GM23338 (cell line): ENCODE measurements at regions not wholly inside any gene's neighbourhood (a gene's known extent, or its start where the extent isn't known, plus 50 kb on each side); places are given as distances from the start of the nearest gene placed in this dataset.

Experiments used
- ATAC-seq: fragments of 200-7000 bp; cut with Tn5 transposase; 3 replicates; pipeline ENCODE4 v1.9.1; 2020
- DNase-seq: peaks from one replicate; pipeline ENCODE4 v3.0.0-alpha.2; 2015; ENCODE audit warnings: low spot score
- H2AFZ ChIP-seq: fragments of 200-600 bp; sonication (generic); 2 replicates; pipeline ENCODE4 v1.8.0; 2016; ENCODE audit warnings: antibody characterized with exemption, mild to moderate bottlenecking, moderate library complexity
- H3F3A ChIP-seq: fragments of 200-600 bp; sonication (generic); replicated peaks from 2 replicates; pipeline ENCODE4 v1.8.0; 2017; ENCODE audit warnings: antibody characterized with exemption, mixed run types, low read depth
- H3K27ac ChIP-seq: fragments of 200-600 bp; sonication (generic); 2 replicates; pipeline ENCODE4 v1.6.1; 2016; ENCODE audit warnings: low read depth
- H3K27me3 ChIP-seq: fragments of 200-600 bp; sonication (generic); 2 replicates; pipeline ENCODE4 v1.8.0; 2016; ENCODE audit warnings: mild to moderate bottlenecking, mixed run types, moderate library complexity; ENCODE audit not compliant: insufficient read depth
- H3K36me3 ChIP-seq: fragments of 200-600 bp; sonication (generic); 2 replicates; pipeline ENCODE4 v1.8.0; 2016; ENCODE audit warnings: mild to moderate bottlenecking; ENCODE audit not compliant: insufficient read depth
- H3K4me1 ChIP-seq: fragments of 200-600 bp; sonication (generic); 2 replicates; pipeline ENCODE4 v1.8.0; 2016; ENCODE audit warnings: mild to moderate bottlenecking, moderate library complexity; ENCODE audit not compliant: insufficient read depth
- H3K4me2 ChIP-seq: fragments of 200-600 bp; sonication (generic); 2 replicates; pipeline ENCODE4 v1.7.1; 2017; ENCODE audit warnings: mixed run types
- H3K4me3 ChIP-seq: fragments of 200-600 bp; sonication (generic); 2 replicates; pipeline ENCODE4 v1.6.1; 2016; ENCODE audit warnings: mixed run types
- H3K79me2 ChIP-seq: fragments of 200-600 bp; sonication (generic); replicated peaks from 2 replicates; pipeline ENCODE4 v1.8.0; 2017; ENCODE audit warnings: mild to moderate bottlenecking; ENCODE audit not compliant: insufficient read depth
- H3K9me2 ChIP-seq: fragments of 200-600 bp; sonication (generic); 2 replicates; pipeline ENCODE4 v1.8.0; 2017; ENCODE audit not compliant: insufficient read depth
- H4K20me1 ChIP-seq: fragments of 200-600 bp; sonication (generic); replicated peaks from 2 replicates; pipeline ENCODE4 v1.8.0; 2017; ENCODE audit warnings: mild to moderate bottlenecking; ENCODE audit not compliant: insufficient read depth
- H3K27ac Mint-ChIP-seq: 2 replicates; pipeline ENCODE4 v1.8.0; 2020; ENCODE audit warnings: inconsistent platforms, mild to moderate bottlenecking, moderate library complexity, mixed read lengths
- H3K27me3 Mint-ChIP-seq: 3 replicates; pipeline ENCODE4 v1.8.0; 2022; ENCODE audit warnings: low read depth, mild to moderate bottlenecking, moderate library complexity, mixed read lengths, inconsistent platforms; ENCODE audit not compliant: insufficient read depth, poor library complexity
- H3K36me3 Mint-ChIP-seq: 3 replicates; pipeline ENCODE4 v1.8.0; 2021; ENCODE audit warnings: low read depth, mild to moderate bottlenecking, inconsistent platforms, moderate library complexity, mixed read lengths
- H3K4me1 Mint-ChIP-seq: 3 replicates; pipeline ENCODE4 v1.8.0; 2020; ENCODE audit warnings: mild to moderate bottlenecking, inconsistent platforms, mixed read lengths
- H3K4me3 Mint-ChIP-seq: 3 replicates; pipeline ENCODE4 v1.8.0; 2021; ENCODE audit warnings: moderate library complexity, mild to moderate bottlenecking, inconsistent platforms, mixed read lengths
- H3K9me3 Mint-ChIP-seq: 3 replicates; pipeline ENCODE4 v1.8.0; 2020; ENCODE audit warnings: moderate library complexity, mild to moderate bottlenecking, inconsistent platforms, mixed read lengths
- CREB1 ChIP-seq: fragments of 250-450 bp; sonication (Bioruptor Pico); IDR thresholded peaks from 2 replicates; pipeline ENCODE4 v1.5.0; 2020; ENCODE audit warnings: low read depth, mild to moderate bottlenecking, moderate library complexity
- CTCF ChIP-seq, 2 experiments: fragments of 200-600 bp in 1 of 2; sonication (generic) in 1 of 2; conservative IDR thresholded peaks; 2 replicates each; pipeline versions ENCODE4 v1.5.1 to v1.6.1; 2016 to 2017; ENCODE audit warnings: antibody characterized with exemption in 2 of 2, low read depth in 2 of 2, mild to moderate bottlenecking in 2 of 2, moderate library complexity in 1 of 2
- EZH2 ChIP-seq: fragments of 200-600 bp; sonication (generic); IDR thresholded peaks from one replicate; pipeline ENCODE4 v1.8.0; 2017; ENCODE audit warnings: antibody characterized with exemption, mild to moderate bottlenecking, low read depth; ENCODE audit not compliant: unreplicated experiment
- EZH2phosphoT487 ChIP-seq: fragments of 200-600 bp; sonication (generic); IDR thresholded peaks from one replicate; pipeline ENCODE4 v1.8.1; 2018; ENCODE audit warnings: antibody characterized with exemption; ENCODE audit not compliant: unreplicated experiment
- NANOG ChIP-seq: IDR thresholded peaks from 2 replicates; pipeline ENCODE4 v1.6.1; 2016; ENCODE audit warnings: antibody characterized with exemption, borderline replicate concordance
- STAT1 ChIP-seq: IDR thresholded peaks from one replicate; pipeline ENCODE4 v1.6.1; 2016; ENCODE audit warnings: antibody characterized with exemption; ENCODE audit not compliant: unreplicated experiment
- ZNF114 ChIP-seq: fragments of 250-450 bp; sonication (Bioruptor Pico); IDR thresholded peaks from 2 replicates; pipeline ENCODE4 v1.5.0; 2020; ENCODE audit warnings: mild to moderate bottlenecking, moderate library complexity

- Histone ChIP-seq H3K27me3 (no peaks in the 10 kb centered on the region), H3K36me3 (0 out of 2 replicates have a peak, but pooled peaks cover 4% of the 10 kb centered on the region), H3K9me2 (no peaks in the 10 kb centered on the region), H3K4me2 (no peak overlapping the region), H4K20me1 (no peaks in the 10 kb centered on the region), H3F3A (no peaks in the 10 kb centered on the region), H3K79me2 (no peaks in the 10 kb centered on the region), H3K4me1 (no peaks in the 10 kb centered on the region), H2AFZ (no peak overlapping the region), H3K4me3 (no peak overlapping the region), H3K27ac (no peak overlapping the region)
- H3K4me1 Mint-ChIP-seq, result no peaks in the 10 kb centered on the region
- H3K9me3 Mint-ChIP-seq, result peaks cover 6% of the 10 kb centered on the region; the same call in 2 of the 3 replicates
- ATAC-seq (no peak), DNase-seq (no peak)
- H3K27ac Mint-ChIP-seq, result no peak overlapping the region
- no peak overlapping the region for H3K4me3 Mint-ChIP-seq
- TF ChIP-seq CTCF (conservative IDR thresholded peaks at IDR 0.05; ENCODE audit: low read depth in 2 of 2), result no peak
- TF ChIP-seq NANOG, result no peak
- TF ChIP-seq ZNF114 (CRISPR knock-in tag), result no peak
- TF ChIP-seq STAT1, result no peak
- no peaks in the 10 kb centered on the region; the same call in 2 of the 3 replicates for H3K36me3 Mint-ChIP-seq
- no peaks in the 10 kb centered on the region for H3K27me3 Mint-ChIP-seq
Measured at GRCh38 chr4:117545039-117545438, 459.7 kb upstream of the TRAM1L1 start.

- DNase-seq (no peak), ATAC-seq (no peak)
- Histone ChIP-seq H4K20me1 (no peaks in the 10 kb centered on the region), H2AFZ (no peak overlapping the region), H3K36me3 (0 out of 2 replicates have a peak, but pooled peaks cover 4% of the 10 kb centered on the region), H3K27ac (no peak overlapping the region), H3K4me2 (no peak overlapping the region), H3F3A (no peaks in the 10 kb centered on the region), H3K27me3 (no peaks in the 10 kb centered on the region), H3K4me3 (no peak overlapping the region), H3K9me2 (no peaks in the 10 kb centered on the region), H3K4me1 (no peaks in the 10 kb centered on the region), H3K79me2 (no peaks in the 10 kb centered on the region)
- TF ChIP-seq CREB1 (CRISPR knock-in tag) (no peak), STAT1 (no peak), EZH2 (no peak), EZH2phosphoT487 (no peak), CTCF (conservative IDR thresholded peaks at IDR 0.05; ENCODE audit: low read depth in 2 of 2) (no peak)
- H3K4me1 Mint-ChIP-seq, result no peaks in the 10 kb centered on the region
- H3K27me3 Mint-ChIP-seq, result no peaks in the 10 kb centered on the region
- no peak overlapping the region; the same call in 1 of the 2 replicates for H3K27ac Mint-ChIP-seq
- H3K9me3 Mint-ChIP-seq, result peaks cover 6% of the 10 kb centered on the region; the same call in 2 of the 3 replicates
- H3K36me3 Mint-ChIP-seq, result no peaks in the 10 kb centered on the region; the same call in 2 of the 3 replicates
- no peak overlapping the region for H3K4me3 Mint-ChIP-seq
Measured at GRCh38 chr4:117549524-117549923, 464.1 kb upstream of the TRAM1L1 start.
